IPS DF 6.9 (cell line): ENCODE measurements at regions not wholly inside any gene's neighbourhood (a gene's known extent, or its start where the extent isn't known, plus 50 kb on each side); places are given as distances from the start of the nearest gene placed in this dataset.

Experiments
- DNase-seq: peaks from one replicate; pipeline ENCODE4 v3.0.0-alpha.2; 2013; ENCODE audit warnings: low read depth, low spot score
- H3K27ac ChIP-seq: one replicate; pipeline ENCODE4 v1.5.1; 2013; ENCODE audit warnings: low read length, control low read depth
- H3K27me3 ChIP-seq: 2 replicates; pipeline ENCODE4 v1.6.1; 2013; ENCODE audit warnings: mild to moderate bottlenecking, low read length; ENCODE audit not compliant: control insufficient read depth, insufficient read depth
- H3K36me3 ChIP-seq: 2 replicates; pipeline ENCODE4 v1.6.1; 2013; ENCODE audit warnings: low read length; ENCODE audit not compliant: control insufficient read depth, insufficient read depth
- H3K4me1 ChIP-seq: 2 replicates; pipeline ENCODE4 v1.6.1; 2013; ENCODE audit warnings: low read length; ENCODE audit not compliant: control insufficient read depth, insufficient read depth
- H3K4me3 ChIP-seq: 2 replicates; pipeline ENCODE4 v1.5.1; 2013; ENCODE audit warnings: mild to moderate bottlenecking, low read length
- H3K9me3 ChIP-seq: 2 replicates; pipeline ENCODE4 v1.6.1; 2013; ENCODE audit warnings: low read length, inconsistent platforms; ENCODE audit not compliant: control insufficient read depth, insufficient read depth
- WGBS: extraction: QIAGEN DNeasy Blood & Tissue Kit; methylation state at CpG from one replicate; pipeline ENCODE4 v1.1.7; 2013; ENCODE audit warnings: mixed read lengths, missing lambda C conversion rate; ENCODE audit not compliant: insufficient read length, insufficient coverage; 5-methylcytosine and 5-hydroxymethylcytosine counted together

DNA sequence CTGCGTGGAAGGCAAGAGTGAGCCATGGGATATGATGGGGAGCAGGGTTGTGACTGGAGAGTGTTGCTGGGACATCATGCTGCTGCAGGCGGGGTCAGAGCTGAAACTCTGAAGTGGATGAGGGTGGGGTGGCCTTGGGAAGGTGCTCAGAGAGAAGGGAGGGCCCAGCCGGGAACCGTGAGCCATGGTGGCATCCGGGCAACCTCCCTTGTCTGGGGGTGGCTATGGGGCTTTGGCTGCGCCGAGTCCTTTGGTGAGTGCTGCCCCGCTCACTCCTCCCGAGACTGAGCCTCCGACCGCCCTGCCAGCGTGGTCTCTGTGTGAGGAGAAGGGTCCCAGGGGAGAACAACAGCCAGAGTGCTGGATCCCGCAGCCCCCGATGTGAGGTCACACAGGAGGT is 632.0 kb downstream of the BRD1 start:
- peaks cover 43% of the 10 kb centered on the region for H3K9me3 ChIP-seq
- H3K27ac ChIP-seq, result no peak overlapping the region
- no peaks in the 10 kb centered on the region for H3K27me3 ChIP-seq
- no peaks in the 10 kb centered on the region for H3K4me1 ChIP-seq
- no peak for DNase-seq
- H3K36me3 ChIP-seq, result no peaks in the 10 kb centered on the region; the same call in 1 of the 2 replicates
- H3K4me3 ChIP-seq, result no peak overlapping the region
- whole genome bisulfite sequencing, result no CpG with 5 or more reads among the region's 14 CpGs

- H3K9me3 ChIP-seq, result peaks cover 42% of the 10 kb centered on the region
- no CpG with 5 or more reads among the region's 13 CpGs for WGBS
- no peaks in the 10 kb centered on the region for H3K4me1 ChIP-seq
- no peaks in the 10 kb centered on the region; the same call in 1 of the 2 replicates for H3K36me3 ChIP-seq
- DNase-seq, result no peak
- H3K4me3 ChIP-seq, result no peak overlapping the region
- no peaks in the 10 kb centered on the region; the same call in 1 of the 2 replicates for H3K27me3 ChIP-seq
- no peak overlapping the region for H3K27ac ChIP-seq
These were observed 633.7 kb downstream of the BRD1 start for GRCh38 chr22:49193901-49194465.

GRCh38 chr22:49193348-49193747 is 634.3 kb downstream of the BRD1 start:
- Histone ChIP-seq H3K27me3 (no peaks in the 10 kb centered on the region; the same call in 1 of the 2 replicates), H3K4me1 (no peaks in the 10 kb centered on the region), H3K4me3 (no peak overlapping the region), H3K36me3 (no peaks in the 10 kb centered on the region; the same call in 1 of the 2 replicates), H3K9me3 (peaks cover 46% of the 10 kb centered on the region), H3K27ac (no peak overlapping the region)
- WGBS, result no CpG with 5 or more reads among the region's 14 CpGs
- DNase-seq, result no peak

- H3K27ac ChIP-seq, result no peak overlapping the region
- WGBS, result no CpG with 5 or more reads among the region's 8 CpGs
These were observed 634.8 kb downstream of the BRD1 start for GRCh38 chr22:49192857-49193250.

DNA sequence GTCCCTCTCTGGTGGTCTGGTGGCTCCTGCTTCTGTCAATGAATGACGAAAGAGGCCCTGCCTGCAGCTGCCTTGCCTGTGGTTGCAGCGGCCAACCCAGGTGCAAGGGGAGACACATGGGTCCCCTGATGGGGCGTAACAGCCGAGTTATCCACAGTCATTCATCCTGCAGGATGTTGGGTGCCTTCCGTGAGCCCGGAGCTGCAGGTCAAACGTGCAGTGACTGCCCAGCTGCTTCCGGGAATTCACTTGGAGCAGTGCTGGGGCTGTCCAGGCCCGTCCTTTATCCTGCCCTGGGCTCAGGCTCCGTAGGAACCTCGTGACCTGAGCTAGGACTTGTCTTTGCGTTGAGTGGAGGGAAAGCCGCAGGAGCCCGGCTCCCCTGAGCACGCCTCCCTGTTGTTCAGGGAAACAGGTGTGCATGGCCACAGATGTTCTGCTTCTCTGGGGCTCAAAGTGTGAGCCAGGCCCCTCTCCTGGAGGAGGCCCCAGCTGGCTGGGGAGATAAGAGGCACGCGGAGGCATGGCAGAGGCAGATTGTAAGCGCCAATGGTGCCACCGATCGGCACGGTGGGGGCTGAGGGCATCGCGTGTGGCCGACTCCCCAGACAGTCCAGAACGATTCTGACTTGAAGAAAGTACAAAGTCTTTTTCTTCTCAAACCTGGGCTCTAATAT is 635.4 kb downstream of the BRD1 start:
- DNase-seq, result no peak
- H3K27ac ChIP-seq, result no peak overlapping the region
- no CpG with 5 or more reads among the region's 25 CpGs for WGBS
- no peaks in the 10 kb centered on the region; the same call in 1 of the 2 replicates for H3K36me3 ChIP-seq
- H3K4me1 ChIP-seq, result no peaks in the 10 kb centered on the region
- no peak overlapping the region for H3K4me3 ChIP-seq
- H3K27me3 ChIP-seq, result no peaks in the 10 kb centered on the region; the same call in 1 of the 2 replicates
- H3K9me3 ChIP-seq, result peaks cover 43% of the 10 kb centered on the region

More at GRCh38 chr22:49192857-49193250, 634.8 kb downstream of the BRD1 start:
- peaks cover 45% of the 10 kb centered on the region for H3K9me3 ChIP-seq
- H3K4me1 ChIP-seq, result no peaks in the 10 kb centered on the region
- no peak for DNase-seq
- H3K36me3 ChIP-seq, result no peaks in the 10 kb centered on the region; the same call in 1 of the 2 replicates
- H3K4me3 ChIP-seq, result no peak overlapping the region
- H3K27me3 ChIP-seq, result no peaks in the 10 kb centered on the region; the same call in 1 of the 2 replicates

DNA sequence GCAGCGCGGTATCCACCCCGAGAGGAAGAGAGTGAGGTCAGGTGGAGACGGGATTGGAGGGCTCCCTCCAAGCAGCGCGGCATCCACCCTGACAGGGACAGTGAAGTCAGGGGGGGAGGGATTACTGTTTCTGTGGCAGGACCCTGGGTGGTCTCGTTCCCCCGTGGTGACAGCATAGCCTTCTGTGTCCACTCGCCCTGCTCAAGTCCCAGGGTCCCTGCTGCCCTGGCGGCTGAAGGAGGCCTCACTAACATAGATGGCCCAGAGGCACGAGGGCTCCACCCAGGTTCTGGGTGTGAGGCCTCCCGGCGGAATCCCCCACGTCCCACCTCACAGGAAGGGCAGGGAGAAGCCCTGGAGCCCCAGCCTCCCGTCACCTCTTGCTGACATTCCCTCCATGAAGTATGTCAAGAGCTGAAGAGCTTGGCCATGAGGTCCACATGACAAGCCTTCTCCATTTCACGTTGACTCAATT is 636.1 kb downstream of the BRD1 start:
- Histone ChIP-seq H3K27ac (no peak overlapping the region), H3K4me1 (no peaks in the 10 kb centered on the region), H3K27me3 (no peaks in the 10 kb centered on the region; the same call in 1 of the 2 replicates), H3K9me3 (peaks cover 45% of the 10 kb centered on the region), H3K36me3 (no peaks in the 10 kb centered on the region; the same call in 1 of the 2 replicates), H3K4me3 (no peak overlapping the region)
- no peak for DNase-seq
- no CpG with 5 or more reads among the region's 16 CpGs for WGBS

- DNase-seq, result no peak
- Histone ChIP-seq H3K27me3 (no peaks in the 10 kb centered on the region; the same call in 1 of the 2 replicates), H3K4me1 (no peaks in the 10 kb centered on the region), H3K27ac (no peak overlapping the region), H3K9me3 (peaks cover 42% of the 10 kb centered on the region), H3K36me3 (no peaks in the 10 kb centered on the region; the same call in 1 of the 2 replicates), H3K4me3 (no peak overlapping the region)
- WGBS, result no CpG with 5 or more reads among the region's 24 CpGs
These were observed 636.7 kb downstream of the BRD1 start for GRCh38 chr22:49190816-49191505.

DNA sequence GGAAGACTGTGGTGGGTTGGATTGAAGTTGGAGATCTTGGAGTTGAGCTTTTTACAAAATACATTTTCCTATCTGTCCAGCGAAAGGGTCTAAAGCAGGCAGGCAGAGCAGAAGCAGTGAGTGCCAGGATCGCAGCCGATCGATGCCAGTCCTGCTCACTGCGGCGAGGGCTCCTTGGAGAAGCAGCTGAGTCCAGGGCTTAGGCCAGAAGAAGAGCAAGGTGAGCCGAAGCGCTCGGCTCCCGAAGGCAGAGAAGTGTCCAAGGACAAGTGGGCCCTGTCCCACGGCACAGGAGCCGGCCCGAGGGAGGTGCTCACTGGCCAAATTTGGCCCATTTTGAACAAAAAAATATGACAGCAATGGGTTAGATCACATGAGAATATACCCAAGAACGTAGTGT is 637.8 kb downstream of the BRD1 start:
- Histone ChIP-seq H3K4me1 (no peaks in the 10 kb centered on the region), H3K36me3 (no peaks in the 10 kb centered on the region; the same call in 1 of the 2 replicates), H3K27me3 (no peaks in the 10 kb centered on the region; the same call in 1 of the 2 replicates), H3K27ac (no peak overlapping the region), H3K4me3 (no peak overlapping the region), H3K9me3 (peaks cover 47% of the 10 kb centered on the region)
- no CpG with 5 or more reads among the region's 14 CpGs for WGBS
- no peak for DNase-seq

DNA sequence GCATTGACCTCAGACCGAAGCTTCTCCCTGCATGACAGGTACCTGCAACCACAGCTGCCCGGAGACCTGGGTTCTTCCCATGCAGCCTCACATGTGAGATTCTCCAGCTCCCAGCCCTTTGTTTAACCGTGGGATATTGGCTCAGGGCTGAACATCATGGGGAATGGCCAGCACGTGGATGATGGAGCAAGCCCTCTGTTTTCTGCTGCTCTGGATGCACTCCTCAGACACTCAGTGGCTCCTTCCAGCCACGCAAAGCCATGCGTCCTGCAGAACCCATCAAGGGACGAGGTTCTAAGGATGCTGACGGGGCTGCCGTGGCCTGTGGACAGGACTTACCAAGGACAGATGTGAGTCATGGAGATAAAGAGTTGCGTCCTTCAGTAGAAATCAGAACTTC is 639.1 kb downstream of the BRD1 start:
- Histone ChIP-seq H3K36me3 (no peaks in the 10 kb centered on the region; the same call in 1 of the 2 replicates), H3K4me3 (no peak overlapping the region), H3K4me1 (no peaks in the 10 kb centered on the region), H3K27me3 (no peaks in the 10 kb centered on the region; the same call in 1 of the 2 replicates), H3K27ac (no peak overlapping the region), H3K9me3 (peaks cover 46% of the 10 kb centered on the region)
- no CpG with 5 or more reads among the region's 10 CpGs for WGBS
- no peak for DNase-seq

DNA sequence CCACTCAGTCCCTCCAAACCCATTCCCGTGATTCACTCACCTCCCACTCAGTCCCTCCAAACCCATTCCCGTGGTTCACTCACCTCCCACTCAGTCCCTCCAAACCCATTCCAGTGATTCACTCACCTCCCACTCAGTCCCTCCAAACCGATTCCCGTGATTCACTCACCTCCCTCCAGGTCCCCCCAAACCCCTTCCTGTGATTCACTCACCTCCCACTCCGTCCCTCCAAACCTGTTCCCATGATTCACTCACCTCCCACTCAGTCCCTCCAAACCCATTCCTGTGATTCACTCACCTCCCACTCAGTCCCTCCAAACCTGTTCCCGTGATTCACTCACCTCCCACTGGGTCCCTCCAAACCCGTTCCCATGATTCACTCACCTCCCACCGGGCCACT is 639.6 kb downstream of the BRD1 start:
- no CpG with 5 or more reads among the region's 8 CpGs for WGBS
- Histone ChIP-seq H3K27ac (no peak overlapping the region), H3K36me3 (no peaks in the 10 kb centered on the region; the same call in 1 of the 2 replicates), H3K4me3 (no peak overlapping the region), H3K9me3 (peaks cover 46% of the 10 kb centered on the region), H3K4me1 (no peaks in the 10 kb centered on the region), H3K27me3 (no peaks in the 10 kb centered on the region; the same call in 1 of the 2 replicates)
- no peak for DNase-seq
